Putamen (tissue), 1 donor: ENCODE measurements at regions not wholly inside any gene's neighbourhood (a gene's known extent, or its start where the extent isn't known, plus 50 kb on each side); places are given as distances from the start of the nearest gene placed in this dataset.
"Not testable (repeated sequence)": the region's sequence is repeated elsewhere in the genome, so short reads cannot be mapped to it uniquely, and the experiment has no call there.

ENCODE experiments used
- DNase-seq: peaks from one replicate; pipeline ENCODE4 v3.0.0-alpha.2; 2016; ENCODE audit warnings: low spot score

- DNase-seq = no peak
Observed at GRCh38 chr12:69028941-69029729, 96.2 kb upstream of the CPM start.

GRCh38 chr12:69030321-69030720, 97.3 kb upstream of the CPM start:
- no peak for DNase-seq

DNA sequence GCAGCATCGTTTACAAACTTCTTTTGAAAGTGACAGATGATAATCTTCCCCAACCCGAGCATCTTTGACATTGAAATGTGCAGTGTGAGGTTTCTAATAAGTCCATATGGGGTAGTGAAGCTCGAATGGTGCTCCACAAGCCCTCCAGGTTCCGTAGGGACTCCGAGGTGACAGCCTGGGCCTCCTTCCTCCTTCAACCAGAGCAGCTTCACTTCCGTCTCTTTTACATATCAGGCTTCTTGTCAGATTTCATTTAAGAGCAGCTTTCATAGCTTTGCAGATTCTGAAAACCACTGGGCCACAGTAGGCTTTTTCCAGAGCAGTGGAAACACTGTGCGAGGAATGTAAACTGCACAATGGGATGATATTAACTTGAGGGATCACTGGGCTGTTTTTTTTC, 103.6 kb upstream of the CPM start:
- DNase-seq = no peak

DNA sequence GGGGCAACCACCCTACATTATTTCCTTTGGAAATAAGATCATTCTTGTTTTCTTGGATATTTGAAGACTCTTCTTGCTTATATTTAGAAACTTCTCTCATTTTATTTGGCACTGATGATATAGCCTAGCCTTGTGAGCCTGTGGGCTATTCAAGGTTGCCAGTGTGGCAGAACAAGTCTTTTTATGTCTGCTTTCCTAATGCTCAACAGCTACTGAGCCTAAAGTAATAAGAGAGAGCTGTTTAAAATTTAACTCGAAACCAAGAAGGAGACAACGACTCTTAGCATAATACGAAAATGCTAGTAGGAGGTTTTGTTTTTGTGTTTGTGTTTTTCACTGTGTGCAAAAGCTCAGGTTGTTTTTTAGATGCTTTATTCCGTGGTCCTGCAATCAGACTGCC, 104.0 kb upstream of the CPM start:
- no peak for DNase-seq

DNA sequence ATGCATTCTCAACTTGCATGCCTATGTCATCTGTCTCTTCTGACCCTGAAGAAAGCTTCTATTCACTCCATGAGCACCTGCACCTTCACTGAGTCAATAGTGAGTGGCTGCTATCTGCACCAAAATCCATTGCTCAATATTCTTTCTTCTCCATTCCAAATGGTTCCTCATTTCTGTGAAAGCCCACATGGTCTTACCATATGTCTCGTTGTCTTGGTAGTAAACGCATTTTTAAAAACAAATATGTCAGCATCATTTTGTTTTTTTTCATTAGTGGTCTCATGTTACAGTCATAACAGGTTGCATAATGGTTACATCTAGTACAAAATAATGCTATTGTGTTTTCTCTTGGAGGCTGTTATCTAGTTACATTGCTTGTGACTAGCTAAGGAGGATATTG, 106.9 kb upstream of the CPM start:
- no peak for DNase-seq

GRCh38 chr12:69042557-69042956, 109.6 kb upstream of the CPM start:
- no peak for DNase-seq

- no peak for DNase-seq
Observed at GRCh38 chr12:69042970-69043369, 110.0 kb upstream of the CPM start.

GRCh38 chr12:69044887-69045286, 111.9 kb upstream of the CPM start:
- DNase-seq = no peak

- no peak for DNase-seq
Observed at GRCh38 chr12:69045430-69045829, 112.5 kb upstream of the CPM start.

DNA sequence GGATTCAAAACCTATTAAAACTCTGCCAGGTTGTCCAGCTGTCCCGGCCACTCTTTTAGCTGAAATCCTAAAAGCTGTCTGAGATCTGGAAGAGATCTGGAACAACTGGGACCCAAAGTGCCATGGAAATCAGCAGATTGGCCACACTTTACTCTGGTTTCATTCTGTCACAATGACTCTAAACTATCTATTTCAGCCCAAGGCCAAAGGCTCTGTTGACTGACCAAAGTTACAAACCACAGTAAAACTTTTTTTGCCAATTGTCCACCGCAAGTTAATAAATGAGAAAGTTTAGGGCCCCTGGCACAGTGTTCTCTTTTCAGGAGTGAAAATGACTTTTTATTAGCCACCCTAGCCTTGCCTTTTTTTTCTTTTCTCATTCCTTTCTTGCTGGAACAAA, 113.4 kb upstream of the CPM start:
- DNase-seq = no peak

- no peak for DNase-seq
Observed at GRCh38 chr12:69046920-69047319, 113.9 kb upstream of the CPM start.

DNA sequence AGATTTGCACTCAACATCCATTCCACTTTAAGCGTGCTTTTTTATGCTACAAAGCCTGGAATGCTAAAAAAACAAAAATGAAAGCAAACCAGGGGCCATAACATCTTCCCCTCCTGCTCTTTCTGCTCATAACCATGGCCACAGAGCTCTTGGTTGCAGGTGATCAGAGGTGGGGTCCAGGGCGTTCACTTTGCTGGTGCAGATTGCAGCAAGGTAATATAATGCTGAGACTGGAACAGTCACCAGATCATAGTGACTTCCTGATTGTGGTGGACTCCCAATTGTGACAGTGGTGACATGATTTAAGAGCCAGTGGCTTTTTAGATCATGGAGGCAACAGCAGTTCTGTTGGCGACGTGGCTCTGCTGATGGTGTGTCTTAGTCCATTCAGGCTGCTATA, 115.0 kb upstream of the CPM start:
- DNase-seq = no peak

GRCh38 chr12:69049855-69050254, 116.9 kb upstream of the CPM start:
- not testable (repeated sequence) for DNase-seq

DNA sequence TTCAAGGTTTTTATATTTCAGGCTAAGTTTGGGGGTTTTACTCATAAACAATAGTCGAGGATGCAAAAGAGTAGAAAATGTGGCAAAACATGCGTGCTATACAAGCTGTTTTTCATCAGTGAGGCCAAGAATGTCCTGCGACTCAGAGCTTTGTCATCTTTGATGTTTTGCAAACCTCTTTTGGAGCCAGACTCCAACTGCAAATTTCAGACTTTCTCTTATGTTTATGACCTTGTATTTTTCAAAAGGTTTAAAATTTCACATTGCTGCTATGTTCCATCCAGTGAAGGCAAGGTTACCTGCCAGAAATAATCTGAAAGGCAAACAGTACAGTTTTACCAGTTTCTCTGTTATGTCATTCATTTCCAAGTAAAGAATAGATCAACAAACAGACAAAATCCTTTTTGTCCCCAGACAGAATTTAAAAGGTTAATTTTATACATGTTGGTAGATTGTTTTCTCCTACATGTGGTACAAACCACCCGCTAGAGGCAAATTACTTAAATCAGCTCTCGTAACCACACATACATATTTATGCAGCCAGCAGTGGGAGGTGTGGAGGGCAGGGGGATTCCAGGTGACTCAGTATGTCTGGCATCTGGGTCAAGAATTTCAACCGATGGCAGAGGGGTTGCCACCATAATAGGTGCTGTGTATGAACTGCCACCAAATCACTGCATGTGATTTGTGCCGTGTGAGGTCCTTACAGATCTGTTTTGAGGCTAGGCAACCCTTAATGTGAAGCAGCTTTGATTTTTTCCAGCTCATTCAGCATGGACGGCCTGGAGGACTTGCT, 119.8 kb upstream of the CPM start:
- DNase-seq = no peak

DNA sequence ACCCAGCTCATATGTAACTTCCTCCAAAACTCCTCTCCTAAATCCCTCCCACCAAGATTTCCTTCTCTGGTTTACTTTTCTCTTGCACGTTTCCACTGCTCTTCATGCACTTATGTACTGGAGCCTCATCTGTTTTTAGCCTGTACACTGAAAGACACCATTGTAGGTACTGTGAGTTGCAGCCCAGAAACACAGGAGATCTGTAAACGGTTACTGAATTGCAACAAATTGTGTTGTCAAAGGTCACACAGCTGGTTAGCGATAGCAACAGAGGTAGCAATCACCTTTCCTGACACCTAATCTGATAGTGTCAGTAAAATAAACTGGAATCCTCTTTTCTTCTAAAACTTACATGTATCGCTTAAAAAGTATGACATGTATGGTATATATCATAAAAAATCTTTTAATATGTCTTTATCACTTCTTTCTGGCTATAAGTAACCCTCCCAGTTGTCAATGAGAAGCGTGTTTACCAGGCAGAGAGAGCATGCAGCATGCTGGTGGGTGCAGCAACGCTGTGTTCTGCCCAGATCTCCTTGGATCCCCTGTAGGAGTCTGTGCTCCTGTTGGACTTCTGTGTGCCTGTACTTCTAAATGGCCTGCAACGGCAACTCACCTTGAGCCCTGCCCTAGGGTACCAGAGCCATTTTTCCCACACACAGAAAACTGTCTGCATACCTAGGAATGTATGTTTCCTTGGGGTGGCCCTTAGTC, 121.5 kb upstream of the CPM start:
- no peak for DNase-seq

- DNase-seq = no peak
Observed at GRCh38 chr12:69055280-69055679, 122.3 kb upstream of the CPM start.

DNA sequence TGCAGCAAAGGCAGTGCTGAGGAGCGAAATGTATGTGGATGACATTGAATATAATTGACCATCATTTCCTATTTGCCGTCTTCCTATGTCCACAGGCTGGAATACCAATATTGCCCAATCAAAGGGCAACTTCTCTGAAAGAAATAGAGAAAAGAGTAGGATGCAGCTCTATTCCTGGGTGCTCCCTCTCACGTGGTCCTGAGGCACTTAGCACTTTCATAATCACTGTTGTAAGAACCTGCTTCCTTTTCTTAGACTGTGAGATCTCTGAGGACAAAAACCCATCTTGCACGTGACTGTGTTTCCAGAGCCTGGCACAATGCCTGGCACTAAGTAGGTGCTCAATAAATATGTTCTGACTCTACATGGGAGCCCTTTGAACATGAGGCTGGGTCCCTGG, 122.7 kb upstream of the CPM start:
- DNase-seq = no peak

DNA sequence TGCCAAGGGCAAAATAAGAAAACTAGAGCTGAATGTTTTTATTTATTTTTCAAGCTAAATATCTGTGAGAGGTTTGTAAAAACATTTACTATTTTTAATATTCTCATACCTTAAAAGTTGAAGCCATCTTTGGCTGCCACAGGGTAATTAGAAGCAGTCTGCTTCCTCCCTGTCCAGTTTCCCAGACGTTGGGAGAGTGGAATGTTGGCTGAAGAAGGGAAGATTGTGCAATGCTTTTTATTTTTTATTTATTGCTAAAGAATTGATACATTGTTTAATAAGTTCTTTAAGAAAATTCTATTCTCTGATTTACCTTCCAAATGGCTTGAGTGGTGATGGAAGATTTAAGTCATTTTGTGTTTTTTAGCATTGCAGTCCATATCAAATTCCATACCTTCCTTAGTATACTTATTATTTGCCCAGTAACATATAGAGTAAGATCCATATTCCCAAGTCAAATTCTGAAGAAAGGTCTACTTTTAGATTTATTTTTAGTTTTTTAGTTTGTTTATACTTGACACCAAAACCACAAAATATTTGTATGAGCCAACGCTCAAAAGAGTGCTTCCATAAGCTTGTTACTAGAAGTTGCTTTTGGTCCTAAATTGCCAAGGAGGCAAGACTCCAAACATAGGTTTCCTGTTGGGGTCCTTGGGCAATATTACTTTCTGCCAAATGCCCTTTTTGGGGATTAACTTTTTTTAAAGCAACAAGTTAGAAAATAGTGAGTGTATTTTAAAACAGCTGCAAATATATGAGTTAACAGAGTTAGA, 124.0 kb upstream of the CPM start:
- DNase-seq = no peak

DNA sequence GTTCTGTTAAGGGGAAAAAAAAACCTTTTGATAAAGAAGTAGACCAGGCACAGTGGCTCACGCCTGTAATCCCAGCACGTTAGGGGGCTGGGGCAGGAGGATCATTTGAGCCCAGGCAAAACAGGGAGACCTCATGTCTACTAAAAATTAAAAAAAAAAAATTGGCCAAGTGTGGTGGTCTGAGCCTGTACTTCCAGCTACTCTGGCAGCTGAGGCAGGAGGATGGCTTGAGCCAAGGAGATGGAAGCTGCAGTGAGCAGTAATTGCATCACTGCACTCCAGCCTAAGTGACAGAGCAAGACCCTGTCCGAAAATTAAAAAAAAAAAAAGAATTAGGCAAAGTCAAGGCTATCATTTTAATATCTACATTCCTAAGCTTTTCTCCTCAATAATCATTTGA, 124.8 kb upstream of the CPM start:
- DNase-seq = no peak

- no peak for DNase-seq
Observed at GRCh38 chr12:69059465-69060457, 126.8 kb upstream of the CPM start.

DNA sequence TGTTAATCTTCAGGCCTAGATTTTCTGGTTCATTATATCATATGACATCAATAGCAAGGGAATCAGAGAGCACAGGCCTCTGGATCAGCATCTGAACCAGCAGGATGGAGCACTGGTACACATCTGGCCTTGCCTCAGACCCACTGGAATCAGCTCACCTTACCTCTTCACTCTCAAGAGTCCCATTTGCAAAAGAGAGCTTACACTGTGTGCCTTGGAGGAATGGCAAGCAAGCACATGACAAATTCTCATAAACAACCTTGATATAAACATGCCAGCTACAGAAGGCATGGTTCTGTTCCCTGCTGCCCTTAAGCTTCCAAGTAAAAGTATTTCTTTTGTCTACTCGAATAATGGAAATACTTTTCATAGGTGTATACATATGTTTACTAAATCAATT, 128.6 kb upstream of the CPM start:
- DNase-seq = no peak
